ENCODE measurements at regions not wholly inside any gene's neighbourhood (a gene's known extent, or its start where the extent isn't known, plus 50 kb on each side); places are given as distances from the start of the nearest gene placed in this dataset.
"Not testable (repeated sequence)": the region's sequence is repeated elsewhere in the genome, so short reads cannot be mapped to it uniquely, and the experiment has no call there.

- Histone ChIP-seq H3K36me3 (ENCODE audit: control insufficient read depth, insufficient read depth, low read length) (no peaks in the 10 kb centered on the region), H3K27me3 (replicated peaks; ENCODE audit: control insufficient read depth, insufficient read depth, low read length) (no peaks in the 10 kb centered on the region), H3K4me3 (replicated peaks; ENCODE audit: low read depth, low read length) (no peak overlapping the region)
- no peak for DNase-seq (ENCODE audit: extremely low read depth, insufficient read length)
- no peak for TF ChIP-seq CTCF (IDR thresholded peaks at IDR 0.05; ENCODE audit: insufficient read depth, low read length, poor library complexity, severe bottlenecking)
These were observed 558.4 kb upstream of the ST8SIA4 start for GRCh38 chr5:101461455-101461854.

GRCh38 chr5:101458587-101458986 lies 555.5 kb upstream of the ST8SIA4 start:
- no peaks in the 10 kb centered on the region for H3K27me3 ChIP-seq (replicated peaks; ENCODE audit: control insufficient read depth, insufficient read depth, low read length)
- H3K4me3 ChIP-seq (replicated peaks; ENCODE audit: low read depth, low read length): no peak overlapping the region
- no peak for DNase-seq (ENCODE audit: extremely low read depth, insufficient read length)
- no peaks in the 10 kb centered on the region for H3K36me3 ChIP-seq (ENCODE audit: control insufficient read depth, insufficient read depth, low read length)
- TF ChIP-seq CTCF (IDR thresholded peaks at IDR 0.05; ENCODE audit: insufficient read depth, low read length, poor library complexity, severe bottlenecking): no peak

GRCh38 chr5:101455851-101456250 lies 552.8 kb upstream of the ST8SIA4 start:
- Histone ChIP-seq H3K27me3 (replicated peaks; ENCODE audit: control insufficient read depth, insufficient read depth, low read length) (no peaks in the 10 kb centered on the region), H3K4me3 (replicated peaks; ENCODE audit: low read depth, low read length) (no peak overlapping the region), H3K36me3 (ENCODE audit: control insufficient read depth, insufficient read depth, low read length) (no peaks in the 10 kb centered on the region)
- TF ChIP-seq CTCF (IDR thresholded peaks at IDR 0.05; ENCODE audit: insufficient read depth, low read length, poor library complexity, severe bottlenecking): no peak
- no peak for DNase-seq (ENCODE audit: extremely low read depth, insufficient read length)

GRCh38 chr5:101455048-101455447 lies 552.0 kb upstream of the ST8SIA4 start:
- H3K36me3 ChIP-seq (ENCODE audit: control insufficient read depth, insufficient read depth, low read length): no peaks in the 10 kb centered on the region
- TF ChIP-seq CTCF (IDR thresholded peaks at IDR 0.05; ENCODE audit: insufficient read depth, low read length, poor library complexity, severe bottlenecking): no peak
- no peak for DNase-seq (ENCODE audit: extremely low read depth, insufficient read length)

GRCh38 chr5:101442281-101442680 lies 539.2 kb upstream of the ST8SIA4 start:
- not testable (repeated sequence) for H3K4me3 ChIP-seq (replicated peaks; ENCODE audit: low read depth, low read length); H3K27me3 ChIP-seq (replicated peaks; ENCODE audit: control insufficient read depth, insufficient read depth, low read length); H3K36me3 ChIP-seq (ENCODE audit: control insufficient read depth, insufficient read depth, low read length); DNase-seq (ENCODE audit: extremely low read depth, insufficient read length)

More at GRCh38 chr5:101455048-101455447, 552.0 kb upstream of the ST8SIA4 start:
- Histone ChIP-seq H3K4me3 (replicated peaks; ENCODE audit: low read depth, low read length) (no peak overlapping the region), H3K27me3 (replicated peaks; ENCODE audit: control insufficient read depth, insufficient read depth, low read length) (no peaks in the 10 kb centered on the region)

- no peak for TF ChIP-seq CTCF (IDR thresholded peaks at IDR 0.05; ENCODE audit: insufficient read depth, low read length, poor library complexity, severe bottlenecking)
- H3K36me3 ChIP-seq (ENCODE audit: control insufficient read depth, insufficient read depth, low read length): no peaks in the 10 kb centered on the region
- no peaks in the 10 kb centered on the region for H3K27me3 ChIP-seq (replicated peaks; ENCODE audit: control insufficient read depth, insufficient read depth, low read length)
- DNase-seq (ENCODE audit: extremely low read depth, insufficient read length): no peak
- H3K4me3 ChIP-seq (replicated peaks; ENCODE audit: low read depth, low read length): no peak overlapping the region
These were observed 537.1 kb upstream of the ST8SIA4 start for GRCh38 chr5:101440173-101440572.

Measured in GM06990 (cell line).